ENCODE measurements at regions not wholly inside any gene's neighbourhood (a gene's known extent, or its start where the extent isn't known, plus 50 kb on each side); places are given as distances from the start of the nearest gene placed in this dataset.

GRCh38 chr12:124399622-124400021 lies 104.7 kb downstream of the RFLNA start:
- Mint-ChIP-seq H3K27me3 (no peaks in the 10 kb centered on the region), H3K4me1 (peaks cover 7 to 12% (median 8%) of the 10 kb centered on the region in 3 donors), H3K9me3 (no peaks in the 10 kb centered on the region), H3K4me3 (no peak overlapping the region), H3K36me3 (peaks cover 0 to 82% (median 8%) of the 10 kb centered on the region in 3 donors), H3K27ac (peak overlapping the region in 4 of 8 donors; percentile 26 to 75 (median 53))
- DNase-seq, result peak in 1 of 5 donors; percentile 23
- CTCF ChIA-PET, result interaction anchor here (0.9 to 1.3 kb wide), 3 partner anchors 10 to 20 kb away, joined by 3 to 5 read pairs (median 4); no protein-coding TSS in a partner anchor
- Histone ChIP-seq H3K4me3 (ENCODE audit: low read length) (no peak overlapping the region), H3K4me1 (ENCODE audit: insufficient read depth, low read length) (no peaks in the 10 kb centered on the region), H3K27ac (ENCODE audit: low read depth, low read length) (no peak overlapping the region), H3K27me3 (ENCODE audit: insufficient read depth, low read length, poor library complexity, severe bottlenecking) (no peaks in the 10 kb centered on the region), H3K9me3 (ENCODE audit: low read length) (no peaks in the 10 kb centered on the region), H3K36me3 (ENCODE audit: insufficient read depth, low read length) (peaks cover 11% of the 10 kb centered on the region)
- POLR2A ChIA-PET, result no interaction called here

GRCh38 chr12:124398578-124399227 lies 103.8 kb downstream of the RFLNA start:
- H3K4me3 Mint-ChIP-seq, result no peak overlapping the region
- peaks cover 11% of the 10 kb centered on the region for H3K36me3 ChIP-seq (ENCODE audit: insufficient read depth, low read length)
- ChIA-PET POLR2A (no interaction called here), CTCF (interaction anchor here (0.9 to 1.3 kb wide), 3 partner anchors 10 to 21 kb away, joined by 3 to 5 read pairs (median 4); no protein-coding TSS in a partner anchor)
- no peaks in the 10 kb centered on the region for H3K4me1 ChIP-seq (ENCODE audit: insufficient read depth, low read length)
- no peak overlapping the region for H3K27ac ChIP-seq (ENCODE audit: low read depth, low read length)
- peak overlapping the region in 1 of 8 donors; percentile 72 for H3K27ac Mint-ChIP-seq
- no peaks in the 10 kb centered on the region for H3K27me3 ChIP-seq (ENCODE audit: insufficient read depth, low read length, poor library complexity, severe bottlenecking)
- peaks cover 7 to 12% (median 8%) of the 10 kb centered on the region in 3 donors for H3K4me1 Mint-ChIP-seq
- H3K9me3 ChIP-seq (ENCODE audit: low read length), result no peaks in the 10 kb centered on the region
- no peak for DNase-seq
- H3K4me3 ChIP-seq (ENCODE audit: low read length), result no peak overlapping the region
- H3K9me3 Mint-ChIP-seq, result no peaks in the 10 kb centered on the region
- H3K27me3 Mint-ChIP-seq, result no peaks in the 10 kb centered on the region
- peaks cover 0 to 86% (median 8%) of the 10 kb centered on the region in 3 donors for H3K36me3 Mint-ChIP-seq

- DNase-seq, result no peak
- CTCF ChIA-PET, result no interaction called here
These were observed 103.1 kb downstream of the RFLNA start for GRCh38 chr12:124397807-124398577.

GRCh38 chr12:124397399-124397679 lies 102.4 kb downstream of the RFLNA start:
- peaks cover 5 to 12% (median 6%) of the 10 kb centered on the region in 3 donors for H3K4me1 Mint-ChIP-seq
- no peaks in the 10 kb centered on the region for H3K4me1 ChIP-seq (ENCODE audit: insufficient read depth, low read length)
- peaks cover 11% of the 10 kb centered on the region for H3K36me3 ChIP-seq (ENCODE audit: insufficient read depth, low read length)
- DNase-seq, result no peak
- peaks cover 0 to 83% (median 8%) of the 10 kb centered on the region in 3 donors for H3K36me3 Mint-ChIP-seq
- peaks cover 0 to 3% of the 10 kb centered on the region in 2 donors for H3K27me3 Mint-ChIP-seq
- POLR2A ChIA-PET, result no interaction called here
- H3K4me3 Mint-ChIP-seq, result no peak overlapping the region
- no peak overlapping the region for H3K27ac Mint-ChIP-seq
- no peak overlapping the region for H3K27ac ChIP-seq (ENCODE audit: low read depth, low read length)
- CTCF ChIA-PET, result no interaction called here
- no peaks in the 10 kb centered on the region for H3K27me3 ChIP-seq (ENCODE audit: insufficient read depth, low read length, poor library complexity, severe bottlenecking)
- H3K9me3 ChIP-seq (ENCODE audit: low read length), result no peaks in the 10 kb centered on the region
- no peaks in the 10 kb centered on the region for H3K9me3 Mint-ChIP-seq
- H3K4me3 ChIP-seq (ENCODE audit: low read length), result no peak overlapping the region

More at GRCh38 chr12:124397807-124398577, 103.1 kb downstream of the RFLNA start:
- peaks cover 0 to 85% (median 8%) of the 10 kb centered on the region in 3 donors for H3K36me3 Mint-ChIP-seq
- peaks cover 0 to 2% of the 10 kb centered on the region in 2 donors for H3K27me3 Mint-ChIP-seq
- no peaks in the 10 kb centered on the region for H3K27me3 ChIP-seq (ENCODE audit: insufficient read depth, low read length, poor library complexity, severe bottlenecking)
- no peaks in the 10 kb centered on the region for H3K4me1 ChIP-seq (ENCODE audit: insufficient read depth, low read length)
- H3K9me3 Mint-ChIP-seq, result no peaks in the 10 kb centered on the region
- H3K27ac Mint-ChIP-seq, result peak overlapping the region in 1 of 8 donors; percentile 33
- peaks cover 4 to 11% (median 6%) of the 10 kb centered on the region in 3 donors for H3K4me1 Mint-ChIP-seq
- H3K4me3 Mint-ChIP-seq, result no peak overlapping the region
- H3K36me3 ChIP-seq (ENCODE audit: insufficient read depth, low read length), result peaks cover 11% of the 10 kb centered on the region
- H3K9me3 ChIP-seq (ENCODE audit: low read length), result no peaks in the 10 kb centered on the region
- no peak overlapping the region for H3K4me3 ChIP-seq (ENCODE audit: low read length)
- H3K27ac ChIP-seq (ENCODE audit: low read depth, low read length), result no peak overlapping the region
- POLR2A ChIA-PET, result no interaction called here

GRCh38 chr12:124396544-124397398 lies 101.9 kb downstream of the RFLNA start:
- ChIA-PET CTCF (no interaction called here), POLR2A (no interaction called here)
- Histone ChIP-seq H3K4me1 (ENCODE audit: insufficient read depth, low read length) (peaks cover 3% of the 10 kb centered on the region), H3K27me3 (ENCODE audit: insufficient read depth, low read length, poor library complexity, severe bottlenecking) (no peaks in the 10 kb centered on the region), H3K36me3 (ENCODE audit: insufficient read depth, low read length) (peaks cover 11% of the 10 kb centered on the region), H3K9me3 (ENCODE audit: low read length) (no peaks in the 10 kb centered on the region), H3K27ac (ENCODE audit: low read depth, low read length) (no peak overlapping the region), H3K4me3 (ENCODE audit: low read length) (no peak overlapping the region)
- DNase-seq, result no peak
- H3K27me3 Mint-ChIP-seq, result peaks cover 0 to 4% of the 10 kb centered on the region in 2 donors
- H3K27ac Mint-ChIP-seq, result no peak overlapping the region
- H3K9me3 Mint-ChIP-seq, result no peaks in the 10 kb centered on the region
- H3K4me1 Mint-ChIP-seq, result peaks cover 11 to 17% (median 12%) of the 10 kb centered on the region in 3 donors
- no peak overlapping the region for H3K4me3 Mint-ChIP-seq
- peaks cover 0 to 84% (median 8%) of the 10 kb centered on the region in 3 donors for H3K36me3 Mint-ChIP-seq

GRCh38 chr12:124395986-124396385 lies 101.1 kb downstream of the RFLNA start:
- H3K36me3 Mint-ChIP-seq, result peaks cover 0 to 82% (median 8%) of the 10 kb centered on the region in 3 donors
- Histone ChIP-seq H3K27ac (ENCODE audit: low read depth, low read length) (no peak overlapping the region), H3K4me1 (ENCODE audit: insufficient read depth, low read length) (peaks cover 10% of the 10 kb centered on the region), H3K36me3 (ENCODE audit: insufficient read depth, low read length) (peaks cover 11% of the 10 kb centered on the region), H3K9me3 (ENCODE audit: low read length) (no peaks in the 10 kb centered on the region), H3K27me3 (ENCODE audit: insufficient read depth, low read length, poor library complexity, severe bottlenecking) (no peaks in the 10 kb centered on the region), H3K4me3 (ENCODE audit: low read length) (no peak overlapping the region)
- no peak for DNase-seq
- H3K27me3 Mint-ChIP-seq, result peaks cover 0 to 4% of the 10 kb centered on the region in 2 donors
- H3K9me3 Mint-ChIP-seq, result no peaks in the 10 kb centered on the region
- POLR2A ChIA-PET, result no interaction called here
- H3K4me3 Mint-ChIP-seq, result no peak overlapping the region
- H3K27ac Mint-ChIP-seq, result peak overlapping the region in 2 of 8 donors; percentile 12 to 61
- CTCF ChIA-PET, result no interaction called here
- peaks cover 14 to 25% (median 17%) of the 10 kb centered on the region in 3 donors for H3K4me1 Mint-ChIP-seq

- CTCF ChIA-PET, result no interaction called here
- H3K27me3 Mint-ChIP-seq, result peaks cover 0 to 4% of the 10 kb centered on the region in 2 donors
- no peak overlapping the region for H3K4me3 ChIP-seq (ENCODE audit: low read length)
- POLR2A ChIA-PET, result no interaction called here
- H3K9me3 ChIP-seq (ENCODE audit: low read length), result no peaks in the 10 kb centered on the region
- no peak overlapping the region for H3K4me3 Mint-ChIP-seq
- DNase-seq, result no peak
- peak overlapping the region in 1 of 8 donors; percentile 97 for H3K27ac Mint-ChIP-seq
- peaks cover 14 to 30% (median 19%) of the 10 kb centered on the region in 3 donors for H3K4me1 Mint-ChIP-seq
- peaks cover 11% of the 10 kb centered on the region for H3K36me3 ChIP-seq (ENCODE audit: insufficient read depth, low read length)
- no peak overlapping the region for H3K27ac ChIP-seq (ENCODE audit: low read depth, low read length)
- no peaks in the 10 kb centered on the region for H3K27me3 ChIP-seq (ENCODE audit: insufficient read depth, low read length, poor library complexity, severe bottlenecking)
- H3K9me3 Mint-ChIP-seq, result no peaks in the 10 kb centered on the region
- H3K36me3 Mint-ChIP-seq, result peaks cover 0 to 76% (median 8%) of the 10 kb centered on the region in 3 donors
- peaks cover 12% of the 10 kb centered on the region for H3K4me1 ChIP-seq (ENCODE audit: insufficient read depth, low read length)
These were observed 100.4 kb downstream of the RFLNA start for GRCh38 chr12:124395284-124395752.
